Neural cell (in vitro differentiated cells): ENCODE measurements at regions not wholly inside any gene's neighbourhood (a gene's known extent, or its start where the extent isn't known, plus 50 kb on each side); places are given as distances from the start of the nearest gene placed in this dataset.

Experiments used
- H2AFZ ChIP-seq: fragments of 200-600, 300-800 bp; sonication (generic), shearing (Covaris generic); 2 replicates; pipeline ENCODE4 v1.6.0; 2014; ENCODE audit warnings: low read depth, mild to moderate bottlenecking, antibody characterized with exemption, low read length, moderate library complexity
- H3F3A ChIP-seq: fragments of 200-600 bp; shearing (Covaris generic); 2 replicates; pipeline ENCODE4 v1.6.1; 2016; ENCODE audit warnings: mild to moderate bottlenecking, moderate library complexity, mixed read lengths, antibody characterized with exemption, low read length; ENCODE audit not compliant: insufficient read depth, poor library complexity, severe bottlenecking
- H3K27ac ChIP-seq: fragments of 200-600, 300-800 bp; sonication (generic), shearing (Covaris generic); 2 replicates; pipeline ENCODE4 v1.5.1; 2014; ENCODE audit warnings: mild to moderate bottlenecking, low read length, moderate library complexity
- H3K27me3 ChIP-seq: fragments of 300-800, 200-600 bp; sonication (generic), shearing (Covaris generic); 2 replicates; pipeline ENCODE4 v1.6.0; 2014; ENCODE audit warnings: mild to moderate bottlenecking, low read depth, low read length, moderate library complexity; ENCODE audit not compliant: insufficient read depth
- H3K36me3 ChIP-seq: fragments of 300-800, 200-600 bp; sonication (generic), shearing (Covaris generic); 2 replicates; pipeline ENCODE4 v1.5.1; 2014; ENCODE audit warnings: mild to moderate bottlenecking, antibody characterized with exemption, low read length, moderate library complexity; ENCODE audit not compliant: insufficient read depth
- H3K4me2 ChIP-seq: fragments of 300-800, 200-600 bp; sonication (generic), shearing (Covaris generic); 2 replicates; pipeline ENCODE4 v1.6.0; 2014; ENCODE audit warnings: mild to moderate bottlenecking, low read length
- H3K4me3 ChIP-seq: fragments of 300-800, 200-600 bp; sonication (generic), shearing (Covaris generic); 2 replicates; pipeline ENCODE4 v1.5.1; 2014; ENCODE audit warnings: mild to moderate bottlenecking, low read length, moderate library complexity
- H3K79me2 ChIP-seq: fragments of 200-600 bp; shearing (Covaris generic); replicated peaks from 2 replicates; pipeline ENCODE4 v1.6.0; 2014; ENCODE audit warnings: mild to moderate bottlenecking, low read length, moderate library complexity; ENCODE audit not compliant: insufficient read depth
- H3K9ac ChIP-seq: fragments of 300-800, 200-600 bp; sonication (generic), shearing (Covaris generic); 2 replicates; pipeline ENCODE4 v1.6.1; 2016; ENCODE audit warnings: mild to moderate bottlenecking, low read length, mixed read lengths
- H3K9me2 ChIP-seq: fragments of 200-600 bp; shearing (Covaris generic); 2 replicates; pipeline ENCODE4 v1.6.1; 2016; ENCODE audit warnings: mild to moderate bottlenecking, low read length, mixed read lengths; ENCODE audit not compliant: insufficient read depth
- H3K9me3 ChIP-seq: fragments of 200-600, 300-800 bp; sonication (generic), shearing (Covaris generic); 2 replicates; pipeline ENCODE4 v1.6.1; 2016; ENCODE audit warnings: mild to moderate bottlenecking, mixed run types, low read length, moderate library complexity, mixed read lengths
- H4K20me1 ChIP-seq: fragments of 200-600 bp; shearing (Covaris generic); 2 replicates; pipeline ENCODE4 v1.6.1; 2016; ENCODE audit warnings: mild to moderate bottlenecking, mixed run types; ENCODE audit not compliant: insufficient read depth
- EP300 ChIP-seq: fragments of 450-650 bp; conservative IDR thresholded peaks from 2 replicates; pipeline ENCODE4 v1.6.1; 2014; ENCODE audit warnings: antibody characterized with exemption, mild to moderate bottlenecking, moderate library complexity; ENCODE audit not compliant: poor library complexity, severe bottlenecking
- EZH2 ChIP-seq: fragments of 200-600, 300-800 bp; shearing (Covaris generic), sonication (generic); IDR thresholded peaks from 2 replicates; pipeline ENCODE4 v1.6.1; 2014; ENCODE audit warnings: antibody characterized with exemption, low read length, borderline replicate concordance, mild to moderate bottlenecking; ENCODE audit not compliant: insufficient read depth, poor library complexity, severe bottlenecking
- MXI1 ChIP-seq: fragments of 450-650 bp; conservative IDR thresholded peaks from 2 replicates; pipeline ENCODE4 v1.6.1; 2014; ENCODE audit warnings: antibody characterized with exemption, mild to moderate bottlenecking; ENCODE audit not compliant: poor library complexity, severe bottlenecking
- POLR2AphosphoS5 ChIP-seq: IDR thresholded peaks from 2 replicates; pipeline ENCODE4 v1.6.1; 2012
- RAD21 ChIP-seq: fragments of 450-650 bp; conservative IDR thresholded peaks from 2 replicates; pipeline ENCODE4 v1.6.1; 2014; ENCODE audit warnings: antibody characterized with exemption, mild to moderate bottlenecking, moderate library complexity
- SMC3 ChIP-seq: fragments of 450-650 bp; conservative IDR thresholded peaks from 2 replicates; pipeline ENCODE4 v1.6.1; 2014; ENCODE audit warnings: antibody characterized with exemption, mild to moderate bottlenecking, moderate library complexity; ENCODE audit not compliant: poor library complexity
- TAF1 ChIP-seq: IDR thresholded peaks from 2 replicates; pipeline ENCODE4 v1.6.1; 2012; ENCODE audit warnings: low read depth
- TF ChIP-seq, protein P1 (sequence below): fragments of 450-650 bp; IDR thresholded peaks from 2 replicates; pipeline ENCODE4 v1.5.1; 2014; ENCODE audit warnings: antibody characterized with exemption, mild to moderate bottlenecking, moderate library complexity; ENCODE audit not compliant: poor library complexity, severe bottlenecking
- TF ChIP-seq, protein P2 (sequence below): IDR thresholded peaks from 2 replicates; pipeline ENCODE4 v1.6.1; 2012; ENCODE audit warnings: borderline replicate concordance

DNA sequence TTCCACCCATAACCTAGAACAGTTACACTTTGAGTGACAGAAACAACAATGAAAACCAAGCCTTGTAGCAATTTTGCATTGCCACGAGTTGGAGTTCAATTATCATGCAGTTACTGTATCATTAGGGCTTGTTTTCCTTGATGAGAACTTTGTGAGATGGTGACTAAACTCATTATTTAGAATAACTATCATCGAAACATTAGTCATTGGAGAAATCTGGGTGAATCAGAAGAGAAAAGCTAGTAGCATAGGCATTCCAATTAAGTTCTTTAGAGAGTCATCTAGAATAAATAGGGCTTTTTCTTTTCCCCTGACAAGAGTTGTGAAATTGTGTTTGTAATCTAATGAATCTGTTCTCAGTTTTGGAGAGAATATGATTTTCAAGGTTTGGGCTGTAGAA lies 122.8 kb upstream of the DOCK10 start:
- Histone ChIP-seq H3K4me3 (no peak overlapping the region), H3K9me2 (no peaks in the 10 kb centered on the region), H3K27ac (no peak overlapping the region), H2AFZ (no peak overlapping the region), H3K36me3 (no peaks in the 10 kb centered on the region), H4K20me1 (no peaks in the 10 kb centered on the region), H3K79me2 (no peaks in the 10 kb centered on the region), H3F3A (no peaks in the 10 kb centered on the region), H3K4me2 (no peak overlapping the region), H3K9me3 (no peaks in the 10 kb centered on the region), H3K27me3 (no peaks in the 10 kb centered on the region), H3K9ac (no peak overlapping the region)
- TF ChIP-seq, protein P1, sequence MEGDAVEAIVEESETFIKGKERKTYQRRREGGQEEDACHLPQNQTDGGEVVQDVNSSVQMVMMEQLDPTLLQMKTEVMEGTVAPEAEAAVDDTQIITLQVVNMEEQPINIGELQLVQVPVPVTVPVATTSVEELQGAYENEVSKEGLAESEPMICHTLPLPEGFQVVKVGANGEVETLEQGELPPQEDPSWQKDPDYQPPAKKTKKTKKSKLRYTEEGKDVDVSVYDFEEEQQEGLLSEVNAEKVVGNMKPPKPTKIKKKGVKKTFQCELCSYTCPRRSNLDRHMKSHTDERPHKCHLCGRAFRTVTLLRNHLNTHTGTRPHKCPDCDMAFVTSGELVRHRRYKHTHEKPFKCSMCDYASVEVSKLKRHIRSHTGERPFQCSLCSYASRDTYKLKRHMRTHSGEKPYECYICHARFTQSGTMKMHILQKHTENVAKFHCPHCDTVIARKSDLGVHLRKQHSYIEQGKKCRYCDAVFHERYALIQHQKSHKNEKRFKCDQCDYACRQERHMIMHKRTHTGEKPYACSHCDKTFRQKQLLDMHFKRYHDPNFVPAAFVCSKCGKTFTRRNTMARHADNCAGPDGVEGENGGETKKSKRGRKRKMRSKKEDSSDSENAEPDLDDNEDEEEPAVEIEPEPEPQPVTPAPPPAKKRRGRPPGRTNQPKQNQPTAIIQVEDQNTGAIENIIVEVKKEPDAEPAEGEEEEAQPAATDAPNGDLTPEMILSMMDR, result no peak
- TF ChIP-seq EP300 (no peak), SMC3 (no peak), EZH2 (no peak), MXI1 (no peak), POLR2AphosphoS5 (no peak), TAF1 (no peak), RAD21 (no peak)
- TF ChIP-seq, protein P2, sequence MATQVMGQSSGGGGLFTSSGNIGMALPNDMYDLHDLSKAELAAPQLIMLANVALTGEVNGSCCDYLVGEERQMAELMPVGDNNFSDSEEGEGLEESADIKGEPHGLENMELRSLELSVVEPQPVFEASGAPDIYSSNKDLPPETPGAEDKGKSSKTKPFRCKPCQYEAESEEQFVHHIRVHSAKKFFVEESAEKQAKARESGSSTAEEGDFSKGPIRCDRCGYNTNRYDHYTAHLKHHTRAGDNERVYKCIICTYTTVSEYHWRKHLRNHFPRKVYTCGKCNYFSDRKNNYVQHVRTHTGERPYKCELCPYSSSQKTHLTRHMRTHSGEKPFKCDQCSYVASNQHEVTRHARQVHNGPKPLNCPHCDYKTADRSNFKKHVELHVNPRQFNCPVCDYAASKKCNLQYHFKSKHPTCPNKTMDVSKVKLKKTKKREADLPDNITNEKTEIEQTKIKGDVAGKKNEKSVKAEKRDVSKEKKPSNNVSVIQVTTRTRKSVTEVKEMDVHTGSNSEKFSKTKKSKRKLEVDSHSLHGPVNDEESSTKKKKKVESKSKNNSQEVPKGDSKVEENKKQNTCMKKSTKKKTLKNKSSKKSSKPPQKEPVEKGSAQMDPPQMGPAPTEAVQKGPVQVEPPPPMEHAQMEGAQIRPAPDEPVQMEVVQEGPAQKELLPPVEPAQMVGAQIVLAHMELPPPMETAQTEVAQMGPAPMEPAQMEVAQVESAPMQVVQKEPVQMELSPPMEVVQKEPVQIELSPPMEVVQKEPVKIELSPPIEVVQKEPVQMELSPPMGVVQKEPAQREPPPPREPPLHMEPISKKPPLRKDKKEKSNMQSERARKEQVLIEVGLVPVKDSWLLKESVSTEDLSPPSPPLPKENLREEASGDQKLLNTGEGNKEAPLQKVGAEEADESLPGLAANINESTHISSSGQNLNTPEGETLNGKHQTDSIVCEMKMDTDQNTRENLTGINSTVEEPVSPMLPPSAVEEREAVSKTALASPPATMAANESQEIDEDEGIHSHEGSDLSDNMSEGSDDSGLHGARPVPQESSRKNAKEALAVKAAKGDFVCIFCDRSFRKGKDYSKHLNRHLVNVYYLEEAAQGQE, result no peak

DNA sequence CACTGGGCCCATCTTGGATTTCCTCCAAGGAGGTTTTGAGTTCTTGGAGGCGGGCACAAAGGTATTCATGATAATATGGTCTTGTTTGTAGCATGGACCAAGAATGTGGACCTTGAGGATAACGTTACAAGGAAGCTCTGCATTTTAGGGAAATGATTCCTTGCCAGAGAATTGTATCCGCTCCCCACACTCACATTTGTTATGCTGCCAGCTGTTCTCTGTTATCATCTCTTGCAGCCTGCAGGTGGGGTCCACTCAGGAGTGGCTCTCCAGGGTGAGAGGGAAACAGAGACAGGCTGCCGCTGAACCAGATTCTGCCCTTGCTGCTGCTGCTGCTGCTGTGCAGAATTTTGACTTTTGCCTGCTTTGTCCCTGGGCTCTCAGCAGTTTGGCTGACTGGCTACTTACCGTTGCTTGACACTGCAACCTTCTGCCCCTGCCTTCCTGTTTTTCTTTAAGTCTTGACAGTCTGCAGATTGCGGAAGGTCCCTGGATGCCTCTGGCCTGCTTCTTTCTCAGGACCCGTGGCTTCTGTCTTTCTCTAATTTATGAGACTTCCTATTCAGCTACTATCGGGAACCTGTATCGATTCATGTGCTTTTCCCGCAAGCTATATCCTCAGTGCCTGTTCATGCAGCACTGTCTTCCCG lies 122.3 kb upstream of the DOCK10 start:
- no peaks in the 10 kb centered on the region for H3K9me3 ChIP-seq
- no peak for TF ChIP-seq POLR2AphosphoS5
- no peak for TF ChIP-seq RAD21
- no peak for TF ChIP-seq EP300
- TF ChIP-seq SMC3, result no peak
- TF ChIP-seq, protein P2, result no peak
- TF ChIP-seq, protein P1, result no peak
- no peak for TF ChIP-seq MXI1
- no peaks in the 10 kb centered on the region for H3F3A ChIP-seq
- H3K9ac ChIP-seq, result no peak overlapping the region
- H4K20me1 ChIP-seq, result no peaks in the 10 kb centered on the region
- no peak overlapping the region for H3K4me3 ChIP-seq
- no peak overlapping the region for H3K4me2 ChIP-seq
- H3K27ac ChIP-seq, result no peak overlapping the region
- no peaks in the 10 kb centered on the region for H3K36me3 ChIP-seq
- H2AFZ ChIP-seq, result no peak overlapping the region
- H3K79me2 ChIP-seq, result no peaks in the 10 kb centered on the region
- H3K27me3 ChIP-seq, result no peaks in the 10 kb centered on the region
- no peaks in the 10 kb centered on the region for H3K9me2 ChIP-seq
